ENCODE measurements at regions not wholly inside any gene's neighbourhood (a gene's known extent, or its start where the extent isn't known, plus 50 kb on each side); places are given as distances from the start of the nearest gene placed in this dataset.
A peak's percentile ranks its signal among the peaks of the same experiment; 100 is the strongest.
"Not testable (repeated sequence)": the region's sequence is repeated elsewhere in the genome, so short reads cannot be mapped to it uniquely, and the experiment has no call there.

DNA sequence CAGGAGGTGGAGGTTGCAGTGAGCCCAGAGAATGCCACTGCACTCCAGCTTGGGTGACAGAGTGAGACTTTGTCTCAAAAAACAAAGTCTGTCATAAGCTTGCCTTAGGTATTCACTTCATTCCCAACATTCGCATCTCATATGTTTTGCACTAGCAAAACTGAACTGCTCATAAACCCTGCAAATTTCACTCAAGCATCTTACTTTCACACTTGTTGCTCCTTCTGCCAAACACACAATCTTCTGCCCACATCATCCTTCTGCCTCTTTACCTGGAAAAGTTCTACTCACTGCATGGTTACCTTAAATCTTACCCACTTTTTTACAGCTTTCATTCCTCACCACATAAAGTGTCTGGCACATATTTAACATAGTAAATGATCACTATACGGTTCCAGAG is 152.5 kb downstream of the USP22 start:
- H3K4me3 Mint-ChIP-seq, result no peak overlapping the region
- DNase-seq (ENCODE audit: extremely low spot score, unreplicated experiment), result no peak
- H3K27me3 Mint-ChIP-seq, result no peaks in the 10 kb centered on the region
- no peak for TF ChIP-seq CTCF (conservative IDR thresholded peaks at IDR 0.05)
- H3K4me1 Mint-ChIP-seq (ENCODE audit: unreplicated experiment), result peaks cover 17% of the 10 kb centered on the region
- H3K27ac Mint-ChIP-seq, result no peak overlapping the region
- H3K9me3 Mint-ChIP-seq, result no peaks in the 10 kb centered on the region
- H3K36me3 Mint-ChIP-seq, result peaks cover 7% of the 10 kb centered on the region

GRCh38 chr17:20895426-20895825 is 147.4 kb downstream of the USP22 start:
- H3K9me3 Mint-ChIP-seq; DNase-seq (ENCODE audit: extremely low spot score, unreplicated experiment); H3K27ac Mint-ChIP-seq; H3K27me3 Mint-ChIP-seq; H3K4me1 Mint-ChIP-seq (ENCODE audit: unreplicated experiment); H3K4me3 Mint-ChIP-seq: not testable (repeated sequence)
- peaks cover 20% of the 10 kb centered on the region for H3K36me3 Mint-ChIP-seq

DNA sequence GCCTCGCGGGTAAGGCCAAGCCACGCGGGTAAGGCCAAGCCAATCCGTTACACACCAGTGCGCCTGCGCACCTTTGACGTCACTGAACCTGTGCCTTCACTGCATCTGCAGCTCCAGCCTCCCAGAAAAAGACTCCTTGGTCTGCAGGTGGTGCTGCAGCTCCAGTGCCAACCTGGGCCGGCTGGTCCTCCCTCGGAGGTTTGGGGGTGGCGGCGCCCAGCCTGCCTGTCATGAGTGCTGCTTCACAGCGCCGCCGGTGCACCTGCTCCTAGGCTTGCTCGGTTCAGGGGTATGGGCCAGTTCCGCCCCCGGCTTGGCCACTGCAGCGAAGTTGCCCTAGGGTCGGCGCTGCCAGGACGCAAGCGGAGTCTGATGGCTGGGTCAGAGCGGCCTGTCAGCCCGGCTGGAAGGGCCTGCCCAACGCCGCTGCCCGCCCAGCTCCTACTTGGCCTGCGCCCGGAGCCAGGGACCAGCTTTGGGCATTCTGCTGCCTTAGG is 146.6 kb downstream of the USP22 start:
- Mint-ChIP-seq H3K36me3 (peaks cover 18% of the 10 kb centered on the region), H3K9me3 (no peaks in the 10 kb centered on the region), H3K4me3 (no peak overlapping the region), H3K27ac (no peak overlapping the region), H3K4me1 (ENCODE audit: unreplicated experiment) (peaks cover 6% of the 10 kb centered on the region), H3K27me3 (no peaks in the 10 kb centered on the region)
- no peak for TF ChIP-seq CTCF (conservative IDR thresholded peaks at IDR 0.05)
- no peak for DNase-seq (ENCODE audit: extremely low spot score, unreplicated experiment)

DNA sequence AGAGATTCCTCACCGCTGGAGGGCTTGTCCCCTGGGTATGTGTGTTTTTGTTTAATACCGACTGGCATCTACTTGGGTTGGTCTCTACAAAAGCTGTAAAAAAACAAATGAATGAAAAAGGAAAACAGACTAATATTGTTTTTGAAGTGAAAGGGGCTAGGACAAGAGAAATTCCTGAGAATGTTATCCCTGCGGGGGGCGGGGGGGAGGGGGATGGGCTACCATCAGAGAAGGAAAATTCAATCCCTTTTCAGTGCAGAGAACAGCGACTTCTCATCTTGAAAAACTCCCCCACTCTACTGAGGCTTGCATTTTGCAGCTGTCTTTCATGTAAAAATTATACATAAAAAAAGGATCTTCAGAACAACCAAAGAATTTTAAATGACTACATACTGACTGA is 144.1 kb downstream of the USP22 start:
- not testable (repeated sequence) for H3K27ac Mint-ChIP-seq; DNase-seq (ENCODE audit: extremely low spot score, unreplicated experiment); H3K4me1 Mint-ChIP-seq (ENCODE audit: unreplicated experiment); H3K27me3 Mint-ChIP-seq; H3K4me3 Mint-ChIP-seq; H3K9me3 Mint-ChIP-seq
- peaks cover 24% of the 10 kb centered on the region for H3K36me3 Mint-ChIP-seq

- not testable (repeated sequence) for H3K4me1 Mint-ChIP-seq (ENCODE audit: unreplicated experiment); H3K27ac Mint-ChIP-seq; H3K9me3 Mint-ChIP-seq; DNase-seq (ENCODE audit: extremely low spot score, unreplicated experiment); H3K27me3 Mint-ChIP-seq; H3K4me3 Mint-ChIP-seq
- H3K36me3 Mint-ChIP-seq, result peaks cover 16% of the 10 kb centered on the region
Observed at GRCh38 chr17:20902496-20902895, 140.3 kb downstream of the USP22 start.

DNA sequence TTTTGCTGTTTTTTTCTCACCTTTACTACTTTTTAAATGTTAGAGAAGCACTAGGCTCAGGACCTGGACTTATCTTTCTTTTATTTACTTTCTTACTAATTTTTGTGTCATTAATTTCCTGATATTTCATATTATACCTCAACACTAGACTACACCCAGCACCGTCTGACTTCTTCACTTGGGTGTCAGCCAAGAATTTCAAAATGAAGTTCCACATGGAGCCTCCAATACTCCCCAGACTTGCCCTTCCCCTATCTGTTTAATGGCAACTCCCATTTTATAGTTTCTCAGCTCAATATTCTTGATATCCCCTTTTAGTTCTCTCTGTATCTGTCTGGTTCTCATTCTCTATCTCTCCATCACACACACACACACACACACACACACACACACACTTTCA is 139.3 kb downstream of the USP22 start:
- H3K27me3 Mint-ChIP-seq, H3K27ac Mint-ChIP-seq: not testable (repeated sequence)
- peaks cover 13% of the 10 kb centered on the region for H3K36me3 Mint-ChIP-seq

DNA sequence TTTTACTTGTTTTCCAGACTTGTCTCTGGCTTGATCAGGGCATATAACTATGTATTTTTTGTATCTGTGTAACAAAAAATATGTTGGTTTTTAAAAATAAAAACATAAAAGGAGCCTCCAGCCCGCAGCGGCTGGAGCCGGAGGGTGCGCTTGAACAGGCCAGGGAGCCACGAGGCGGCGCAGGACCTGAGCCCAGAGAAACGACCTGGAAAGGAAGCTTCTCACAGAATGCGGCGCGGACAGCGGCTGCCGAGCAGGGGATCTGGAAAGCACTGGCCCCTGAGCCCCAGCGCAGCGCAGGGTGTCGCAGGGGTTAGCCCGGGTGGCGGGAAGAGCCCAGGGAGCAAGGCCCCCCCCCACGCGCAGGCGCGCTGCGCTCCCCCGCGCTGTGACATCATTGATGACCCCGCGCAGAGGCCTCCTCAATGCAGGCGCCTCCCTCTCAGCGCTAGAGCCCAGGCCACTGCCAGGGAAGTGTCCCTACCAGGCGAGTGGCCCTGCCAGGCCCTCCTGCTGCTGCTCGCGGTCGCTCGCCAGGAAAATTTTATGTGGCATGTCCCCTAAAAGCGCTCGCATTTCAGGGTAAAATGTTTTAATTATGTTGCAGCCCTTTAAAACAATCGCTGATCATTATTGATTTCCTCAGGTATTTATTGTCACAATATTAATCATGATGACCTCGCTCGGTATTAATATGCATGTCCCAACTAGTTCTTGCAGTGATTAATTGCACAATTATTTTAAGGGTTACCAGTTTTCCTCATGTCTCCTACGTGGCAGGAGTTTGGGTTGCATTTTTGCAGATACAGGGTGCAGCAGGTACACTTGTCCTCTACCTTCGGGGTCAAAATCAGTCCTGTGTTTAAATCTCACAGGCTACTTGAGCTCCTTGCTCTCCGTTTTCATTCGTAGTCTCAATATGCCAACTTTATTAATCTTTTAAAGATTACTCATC is 134.2 kb downstream of the USP22 start:
- H3K4me3 Mint-ChIP-seq, result peak overlapping the region; percentile 79
- no peaks in the 10 kb centered on the region for H3K27me3 Mint-ChIP-seq
- peak overlapping the region; percentile 85 for H3K27ac Mint-ChIP-seq
- H3K4me1 Mint-ChIP-seq (ENCODE audit: unreplicated experiment), result peaks cover 6% of the 10 kb centered on the region
- peak; percentile 67 for TF ChIP-seq CTCF (conservative IDR thresholded peaks at IDR 0.05)
- peak; percentile 89 for DNase-seq (ENCODE audit: extremely low spot score, unreplicated experiment)
- no peaks in the 10 kb centered on the region for H3K9me3 Mint-ChIP-seq
- peaks cover 6% of the 10 kb centered on the region for H3K36me3 Mint-ChIP-seq

More for the DNA sequence above, 139.3 kb downstream of the USP22 start:
- H3K4me1 Mint-ChIP-seq (ENCODE audit: unreplicated experiment); H3K9me3 Mint-ChIP-seq; DNase-seq (ENCODE audit: extremely low spot score, unreplicated experiment); H3K4me3 Mint-ChIP-seq: not testable (repeated sequence)

All from type B pancreatic cell (in vitro differentiated cells).